HL-60 (cell line): ENCODE measurements at regions not wholly inside any gene's neighbourhood (a gene's known extent, or its start where the extent isn't known, plus 50 kb on each side); places are given as distances from the start of the nearest gene placed in this dataset.

Experiments
- DNase-seq, 2 experiments: peaks; one replicate each; pipeline ENCODE4 v3.0.0-alpha.2; 2010 to 2020; ENCODE audit warnings: low read depth in 1 of 2, low spot score in 1 of 2
- H3K27ac ChIP-seq: fragments of 250-450 bp; sonication (Bioruptor Pico); replicated peaks from 2 replicates; pipeline ENCODE4 v1.5.1; 2020; ENCODE audit warnings: mild to moderate bottlenecking, moderate library complexity
- H3K27me3 ChIP-seq: fragments of 250-450 bp; sonication (Bioruptor Pico); 2 replicates; pipeline ENCODE4 v1.5.1; 2021; ENCODE audit warnings: mild to moderate bottlenecking, moderate library complexity; ENCODE audit not compliant: insufficient read depth, poor library complexity, severe bottlenecking
- H3K4me3 ChIP-seq: replicated peaks from 2 replicates; pipeline ENCODE4 v1.5.1; 2011; ENCODE audit warnings: mild to moderate bottlenecking, control low read depth, low read length; ENCODE audit not compliant: insufficient read depth
- GABPA ChIP-seq: IDR thresholded peaks from 2 replicates; pipeline ENCODE4 v1.6.1; 2012; ENCODE audit warnings: low read depth
- POLR2AphosphoS5 ChIP-seq: IDR thresholded peaks from 2 replicates; pipeline ENCODE4 v1.6.1; 2012; ENCODE audit warnings: low read depth
- SPI1 ChIP-seq: IDR thresholded peaks from 2 replicates; pipeline ENCODE4 v1.6.1; 2012; ENCODE audit warnings: low read depth, mild to moderate bottlenecking, borderline replicate concordance
- TF ChIP-seq, protein P1 (sequence below): IDR thresholded peaks from 2 replicates; pipeline ENCODE4 v1.6.1; 2012; ENCODE audit warnings: low read depth; ENCODE audit not compliant: insufficient replicate concordance
- TF ChIP-seq, protein P2 (sequence below): IDR thresholded peaks from one replicate; pipeline ENCODE4 v1.5.1; 2011; ENCODE audit warnings: low read length, control low read depth, inconsistent platforms; ENCODE audit not compliant: insufficient read depth

DNA sequence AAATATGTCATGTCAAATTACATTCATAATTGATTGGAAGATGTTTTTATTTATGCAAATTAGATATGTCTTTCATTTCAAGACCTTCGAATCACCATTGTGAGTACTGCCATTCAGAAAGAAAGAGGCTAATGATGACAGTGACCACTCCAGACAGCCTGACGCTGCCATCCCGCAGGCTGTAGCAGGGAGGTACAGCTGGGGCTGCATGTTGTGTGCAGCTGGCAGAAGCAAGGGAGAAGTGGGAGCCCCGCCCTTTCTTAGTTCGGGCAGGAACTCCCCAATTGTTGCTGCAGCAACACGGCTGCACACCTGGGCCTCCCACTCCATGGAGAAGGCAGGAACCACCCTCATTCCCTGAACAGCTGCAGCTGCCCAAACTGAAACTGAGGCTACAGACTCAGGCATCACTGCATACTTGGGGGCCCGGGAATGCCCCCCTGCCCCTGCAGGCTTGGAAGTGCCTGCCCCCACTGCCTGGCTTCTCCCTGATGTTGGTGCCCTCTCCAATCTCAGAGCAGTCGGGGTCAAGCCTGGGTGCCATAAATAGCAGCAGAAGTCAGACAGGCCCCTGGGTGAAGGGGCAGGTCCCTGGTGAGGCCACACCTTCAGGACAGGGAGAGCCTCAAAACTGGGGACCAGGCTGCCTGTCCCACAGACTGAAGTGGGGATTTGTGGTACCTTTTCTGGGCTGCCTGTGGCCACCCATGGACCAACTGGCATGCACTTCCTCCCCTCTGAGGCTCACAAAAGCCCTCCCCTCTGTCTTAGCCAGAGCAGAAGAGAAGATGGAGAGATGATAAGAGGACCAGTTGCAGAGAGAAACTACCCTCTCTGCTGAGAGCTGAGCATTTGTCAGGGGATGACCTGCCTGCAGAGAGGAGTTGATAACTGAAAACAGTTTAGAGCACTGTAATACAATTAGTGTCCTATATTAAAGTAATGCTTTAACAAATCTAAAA is 964.6 kb downstream of the SI start:
- Histone ChIP-seq H3K27ac (no peak overlapping the region), H3K4me3 (no peak overlapping the region), H3K27me3 (no peaks in the 10 kb centered on the region)
- TF ChIP-seq, protein P1, sequence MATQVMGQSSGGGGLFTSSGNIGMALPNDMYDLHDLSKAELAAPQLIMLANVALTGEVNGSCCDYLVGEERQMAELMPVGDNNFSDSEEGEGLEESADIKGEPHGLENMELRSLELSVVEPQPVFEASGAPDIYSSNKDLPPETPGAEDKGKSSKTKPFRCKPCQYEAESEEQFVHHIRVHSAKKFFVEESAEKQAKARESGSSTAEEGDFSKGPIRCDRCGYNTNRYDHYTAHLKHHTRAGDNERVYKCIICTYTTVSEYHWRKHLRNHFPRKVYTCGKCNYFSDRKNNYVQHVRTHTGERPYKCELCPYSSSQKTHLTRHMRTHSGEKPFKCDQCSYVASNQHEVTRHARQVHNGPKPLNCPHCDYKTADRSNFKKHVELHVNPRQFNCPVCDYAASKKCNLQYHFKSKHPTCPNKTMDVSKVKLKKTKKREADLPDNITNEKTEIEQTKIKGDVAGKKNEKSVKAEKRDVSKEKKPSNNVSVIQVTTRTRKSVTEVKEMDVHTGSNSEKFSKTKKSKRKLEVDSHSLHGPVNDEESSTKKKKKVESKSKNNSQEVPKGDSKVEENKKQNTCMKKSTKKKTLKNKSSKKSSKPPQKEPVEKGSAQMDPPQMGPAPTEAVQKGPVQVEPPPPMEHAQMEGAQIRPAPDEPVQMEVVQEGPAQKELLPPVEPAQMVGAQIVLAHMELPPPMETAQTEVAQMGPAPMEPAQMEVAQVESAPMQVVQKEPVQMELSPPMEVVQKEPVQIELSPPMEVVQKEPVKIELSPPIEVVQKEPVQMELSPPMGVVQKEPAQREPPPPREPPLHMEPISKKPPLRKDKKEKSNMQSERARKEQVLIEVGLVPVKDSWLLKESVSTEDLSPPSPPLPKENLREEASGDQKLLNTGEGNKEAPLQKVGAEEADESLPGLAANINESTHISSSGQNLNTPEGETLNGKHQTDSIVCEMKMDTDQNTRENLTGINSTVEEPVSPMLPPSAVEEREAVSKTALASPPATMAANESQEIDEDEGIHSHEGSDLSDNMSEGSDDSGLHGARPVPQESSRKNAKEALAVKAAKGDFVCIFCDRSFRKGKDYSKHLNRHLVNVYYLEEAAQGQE, result no peak
- TF ChIP-seq POLR2AphosphoS5, result no peak
- TF ChIP-seq, protein P2, sequence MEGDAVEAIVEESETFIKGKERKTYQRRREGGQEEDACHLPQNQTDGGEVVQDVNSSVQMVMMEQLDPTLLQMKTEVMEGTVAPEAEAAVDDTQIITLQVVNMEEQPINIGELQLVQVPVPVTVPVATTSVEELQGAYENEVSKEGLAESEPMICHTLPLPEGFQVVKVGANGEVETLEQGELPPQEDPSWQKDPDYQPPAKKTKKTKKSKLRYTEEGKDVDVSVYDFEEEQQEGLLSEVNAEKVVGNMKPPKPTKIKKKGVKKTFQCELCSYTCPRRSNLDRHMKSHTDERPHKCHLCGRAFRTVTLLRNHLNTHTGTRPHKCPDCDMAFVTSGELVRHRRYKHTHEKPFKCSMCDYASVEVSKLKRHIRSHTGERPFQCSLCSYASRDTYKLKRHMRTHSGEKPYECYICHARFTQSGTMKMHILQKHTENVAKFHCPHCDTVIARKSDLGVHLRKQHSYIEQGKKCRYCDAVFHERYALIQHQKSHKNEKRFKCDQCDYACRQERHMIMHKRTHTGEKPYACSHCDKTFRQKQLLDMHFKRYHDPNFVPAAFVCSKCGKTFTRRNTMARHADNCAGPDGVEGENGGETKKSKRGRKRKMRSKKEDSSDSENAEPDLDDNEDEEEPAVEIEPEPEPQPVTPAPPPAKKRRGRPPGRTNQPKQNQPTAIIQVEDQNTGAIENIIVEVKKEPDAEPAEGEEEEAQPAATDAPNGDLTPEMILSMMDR, result no peak
- no peak for TF ChIP-seq SPI1
- TF ChIP-seq GABPA, result no peak
- no peak for DNase-seq

DNA sequence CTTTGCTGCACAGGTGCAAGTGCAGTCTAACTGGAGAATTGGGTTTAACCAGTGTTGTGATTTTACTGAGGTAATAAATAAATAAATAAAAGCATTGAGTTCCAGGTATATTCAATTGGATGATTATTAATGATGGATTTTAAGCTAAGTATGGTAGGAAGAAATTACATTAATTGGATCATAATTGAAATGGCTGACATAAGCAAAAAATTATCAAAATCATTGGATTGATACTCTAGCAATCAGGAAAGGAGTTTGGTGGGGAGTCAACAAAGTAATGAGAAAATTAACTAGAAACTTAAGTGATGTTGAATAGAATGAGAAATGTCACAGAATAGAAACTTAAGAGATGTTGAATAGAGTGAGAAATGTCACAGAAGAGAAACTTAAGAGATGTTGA is 981.9 kb downstream of the SI start:
- DNase-seq, result no peak
- TF ChIP-seq, protein P2, result no peak
- TF ChIP-seq, protein P1, result no peak
- no peak for TF ChIP-seq POLR2AphosphoS5
- TF ChIP-seq GABPA, result no peak
- TF ChIP-seq SPI1, result no peak
- H3K4me3 ChIP-seq, result no peak overlapping the region

DNA sequence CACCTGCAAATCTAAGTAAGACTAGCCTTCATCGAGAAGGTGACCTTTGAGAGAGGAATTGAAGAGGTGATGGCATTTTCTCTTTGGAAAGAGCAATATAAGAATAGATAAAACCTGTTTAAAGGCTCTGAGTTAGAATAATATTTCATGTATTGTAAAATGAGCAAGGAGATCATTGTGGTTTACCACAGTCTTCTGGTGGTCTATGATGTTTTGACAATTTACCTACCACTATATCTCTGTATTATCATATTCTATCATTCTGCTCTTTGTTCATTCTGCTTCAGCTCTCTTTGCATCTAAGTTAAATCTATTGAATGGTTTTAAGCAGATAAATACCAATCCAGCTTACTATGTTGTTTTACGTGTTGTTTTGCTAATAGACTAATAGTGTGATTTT is 982.3 kb downstream of the SI start:
- Histone ChIP-seq H3K4me3 (no peak overlapping the region), H3K27ac (no peak overlapping the region), H3K27me3 (no peaks in the 10 kb centered on the region)
- DNase-seq, result no peak
- TF ChIP-seq, protein P1, result no peak
- TF ChIP-seq GABPA (no peak), SPI1 (no peak), POLR2AphosphoS5 (no peak)
- TF ChIP-seq, protein P2, result no peak

More for the DNA sequence above, 981.9 kb downstream of the SI start:
- H3K27ac ChIP-seq, result no peak overlapping the region
- no peaks in the 10 kb centered on the region for H3K27me3 ChIP-seq
